ENCODE measurements at regions not wholly inside any gene's neighbourhood (a gene's known extent, or its start where the extent isn't known, plus 50 kb on each side); places are given as distances from the start of the nearest gene placed in this dataset.

GRCh38 chr6:168216117-168216516 lies 103.5 kb downstream of the DACT2 start:
- TF ChIP-seq CTCF (IDR thresholded peaks at IDR 0.05; ENCODE audit: poor library complexity) (no peak), EZH2 (IDR thresholded peaks at IDR 0.05; ENCODE audit: borderline replicate concordance) (no peak)

Data from hepatocyte (in vitro differentiated cells).